IMR-90 (cell line): ENCODE measurements at regions not wholly inside any gene's neighbourhood (a gene's known extent, or its start where the extent isn't known, plus 50 kb on each side); places are given as distances from the start of the nearest gene placed in this dataset.

Experiments
- CEBPB ChIP-seq: IDR thresholded peaks from 2 replicates; pipeline ENCODE4 v1.6.1; 2012; ENCODE audit warnings: low read depth, low read length, improper control_type of control experiment
- CTCF ChIP-seq: conservative IDR thresholded peaks from 2 replicates; pipeline ENCODE4 v1.5.1; 2012; ENCODE audit warnings: mild to moderate bottlenecking, low read depth, low read length, improper control_type of control experiment
- FOS ChIP-seq: fragments of 150-350 bp; IDR thresholded peaks from 2 replicates; pipeline ENCODE4 v1.6.1; 2016; ENCODE audit warnings: low read depth, low read length
- MAZ ChIP-seq: IDR thresholded peaks from 2 replicates; pipeline ENCODE4 v1.6.1; 2012; ENCODE audit warnings: low read depth, mild to moderate bottlenecking, low read length, improper control_type of control experiment, moderate library complexity, borderline replicate concordance
- MXI1 ChIP-seq: IDR thresholded peaks from 2 replicates; pipeline ENCODE4 v1.6.1; 2012; ENCODE audit warnings: low read depth, mild to moderate bottlenecking, low read length, moderate library complexity, borderline replicate concordance
- NFE2L2 ChIP-seq: fragments of 150-350 bp; IDR thresholded peaks from 2 replicates; pipeline ENCODE4 v1.6.1; 2016; ENCODE audit warnings: low read depth, mild to moderate bottlenecking, low read length
- POLR2A ChIP-seq: IDR thresholded peaks from 2 replicates; pipeline ENCODE4 v1.6.1; 2012; ENCODE audit warnings: mild to moderate bottlenecking, low read depth, low read length
- RAD21 ChIP-seq: IDR thresholded peaks from 2 replicates; pipeline ENCODE4 v1.6.1; 2012; ENCODE audit warnings: low read length, improper control_type of control experiment
- RFX5 ChIP-seq: IDR thresholded peaks from 2 replicates; pipeline ENCODE4 v1.8.0; 2012; ENCODE audit warnings: low read depth, mild to moderate bottlenecking, low read length, moderate library complexity
- SMC3 ChIP-seq: fragments of 150-350 bp; IDR thresholded peaks from 2 replicates; pipeline ENCODE4 v1.6.1; 2016; ENCODE audit warnings: low read depth, mild to moderate bottlenecking, antibody characterized with exemption, low read length, moderate library complexity
- TF ChIP-seq, protein P1 (sequence below): fragments of 150-350 bp; IDR thresholded peaks from 2 replicates; pipeline ENCODE4 v1.6.1; 2016; ENCODE audit warnings: low read depth, mild to moderate bottlenecking, low read length, moderate library complexity, borderline replicate concordance
- TF ChIP-seq, protein P2 (sequence below): fragments of 150-350 bp; IDR thresholded peaks from 2 replicates; pipeline ENCODE4 v1.6.1; 2017; ENCODE audit warnings: mild to moderate bottlenecking, antibody characterized with exemption, low read length, low read depth

DNA sequence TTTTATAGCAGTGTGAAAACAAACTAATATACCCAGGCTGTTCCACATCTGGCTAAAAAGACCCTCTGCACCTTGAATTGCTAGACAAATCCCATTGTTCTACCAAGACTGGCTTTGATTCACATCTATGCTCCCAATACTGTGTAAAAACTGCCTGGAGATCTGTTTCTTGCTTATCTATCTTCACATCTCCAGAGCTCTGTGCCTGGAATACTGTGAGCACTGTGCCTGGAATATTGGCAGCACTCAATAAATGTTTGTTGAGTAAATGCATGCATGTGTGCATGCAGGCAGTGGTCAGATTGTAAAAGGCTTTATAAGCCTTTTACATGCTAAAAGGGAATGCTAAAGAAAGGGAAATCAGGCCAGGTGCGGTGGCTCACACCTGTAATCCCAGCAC is 75.5 kb upstream of the APP start:
- TF ChIP-seq NFE2L2 (no peak), CTCF (no peak), MXI1 (no peak), CEBPB (no peak), MAZ (no peak), SMC3 (no peak), POLR2A (no peak), RAD21 (no peak), RFX5 (no peak), FOS (no peak)
- TF ChIP-seq, protein P1, sequence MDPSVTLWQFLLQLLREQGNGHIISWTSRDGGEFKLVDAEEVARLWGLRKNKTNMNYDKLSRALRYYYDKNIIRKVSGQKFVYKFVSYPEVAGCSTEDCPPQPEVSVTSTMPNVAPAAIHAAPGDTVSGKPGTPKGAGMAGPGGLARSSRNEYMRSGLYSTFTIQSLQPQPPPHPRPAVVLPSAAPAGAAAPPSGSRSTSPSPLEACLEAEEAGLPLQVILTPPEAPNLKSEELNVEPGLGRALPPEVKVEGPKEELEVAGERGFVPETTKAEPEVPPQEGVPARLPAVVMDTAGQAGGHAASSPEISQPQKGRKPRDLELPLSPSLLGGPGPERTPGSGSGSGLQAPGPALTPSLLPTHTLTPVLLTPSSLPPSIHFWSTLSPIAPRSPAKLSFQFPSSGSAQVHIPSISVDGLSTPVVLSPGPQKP, result no peak
- TF ChIP-seq, protein P2, sequence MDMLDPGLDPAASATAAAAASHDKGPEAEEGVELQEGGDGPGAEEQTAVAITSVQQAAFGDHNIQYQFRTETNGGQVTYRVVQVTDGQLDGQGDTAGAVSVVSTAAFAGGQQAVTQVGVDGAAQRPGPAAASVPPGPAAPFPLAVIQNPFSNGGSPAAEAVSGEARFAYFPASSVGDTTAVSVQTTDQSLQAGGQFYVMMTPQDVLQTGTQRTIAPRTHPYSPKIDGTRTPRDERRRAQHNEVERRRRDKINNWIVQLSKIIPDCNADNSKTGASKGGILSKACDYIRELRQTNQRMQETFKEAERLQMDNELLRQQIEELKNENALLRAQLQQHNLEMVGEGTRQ, result no peak
